ENCODE measurements at regions not wholly inside any gene's neighbourhood (a gene's known extent, or its start where the extent isn't known, plus 50 kb on each side); places are given as distances from the start of the nearest gene placed in this dataset.

GRCh38 chr10:56920601-56921261 is 559.7 kb upstream of the ZWINT start:
- DNase-seq (ENCODE audit: low read depth in 2 of 2), result no peak
- no peak for TF ChIP-seq CTCF (IDR thresholded peaks at IDR 0.05; ENCODE audit: low read depth, low read length)
- H3K4me3 ChIP-seq (replicated peaks in 1 of 2; ENCODE audit: low read depth in 2 of 2, low read length in 2 of 2), result no peak overlapping the region

DNA sequence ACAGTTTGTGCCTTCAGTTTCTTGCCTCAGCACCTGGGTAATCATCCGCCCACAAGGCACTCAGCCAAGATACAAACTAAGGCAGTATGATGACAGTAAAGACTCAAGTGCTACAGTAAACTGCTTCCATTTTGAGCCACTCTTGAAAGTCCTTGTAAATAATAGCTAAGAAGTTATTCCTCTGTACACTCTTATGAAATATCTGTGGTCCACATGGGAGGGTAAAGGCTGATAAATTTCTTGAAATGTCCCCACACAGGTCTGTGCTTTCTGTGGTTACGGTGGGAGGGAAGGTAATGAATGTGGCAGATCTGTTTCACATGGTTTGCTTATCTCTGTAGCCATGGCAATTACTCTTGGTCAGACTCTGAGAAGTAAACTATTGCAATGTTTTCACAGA is 551.0 kb upstream of the ZWINT start:
- TF ChIP-seq CTCF (IDR thresholded peaks at IDR 0.05; ENCODE audit: low read depth, low read length), result no peak
- no peak overlapping the region for H3K4me3 ChIP-seq (replicated peaks in 1 of 2; ENCODE audit: low read depth in 2 of 2, low read length in 2 of 2)
- no peak for DNase-seq (ENCODE audit: low read depth in 2 of 2)

DNA sequence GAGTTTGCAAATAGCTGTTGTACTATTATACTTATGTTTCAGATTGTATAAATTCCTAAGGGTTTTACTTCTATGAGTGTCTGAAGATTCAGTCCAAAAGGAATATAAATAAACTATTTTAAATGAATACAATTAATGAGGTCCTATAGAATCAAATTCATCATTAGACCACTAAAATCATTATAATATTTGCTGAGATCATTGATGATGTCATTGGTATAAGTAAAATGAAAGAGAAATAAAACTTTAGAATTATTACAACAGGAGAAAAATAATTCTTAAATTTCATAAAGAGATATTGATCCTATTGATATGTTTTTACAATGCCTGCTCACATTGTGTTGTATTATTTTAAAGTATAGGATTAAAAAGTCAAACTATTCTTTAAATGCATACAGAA is 544.0 kb upstream of the ZWINT start:
- H3K4me3 ChIP-seq (replicated peaks in 1 of 2; ENCODE audit: low read depth in 2 of 2, low read length in 2 of 2), result no peak overlapping the region
- no peak for TF ChIP-seq CTCF (IDR thresholded peaks at IDR 0.05; ENCODE audit: low read depth, low read length)
- no peak for DNase-seq (ENCODE audit: low read depth in 2 of 2)

DNA sequence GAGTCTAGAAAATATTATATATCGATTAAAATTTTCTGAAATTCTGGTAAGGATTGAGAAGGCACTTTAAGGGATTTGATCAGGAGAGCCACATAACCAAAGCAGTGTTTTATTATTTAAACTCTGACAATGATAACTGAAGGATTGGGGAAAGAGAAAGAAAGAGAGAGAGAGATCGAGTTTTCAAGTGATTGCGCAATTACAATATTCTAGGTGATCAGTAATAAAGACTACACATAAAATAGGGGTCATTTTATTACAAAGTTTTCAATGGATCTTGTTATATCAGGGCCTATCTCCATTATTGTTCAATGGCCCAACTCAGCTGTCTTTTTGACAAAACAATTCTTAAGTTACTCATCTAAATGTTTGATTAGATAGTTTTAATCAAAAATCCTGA is 541.5 kb upstream of the ZWINT start:
- H3K4me3 ChIP-seq (replicated peaks in 1 of 2; ENCODE audit: low read depth in 2 of 2, low read length in 2 of 2), result no peak overlapping the region
- no peak for DNase-seq (ENCODE audit: low read depth in 2 of 2)
- TF ChIP-seq CTCF (IDR thresholded peaks at IDR 0.05; ENCODE audit: low read depth, low read length), result no peak

GRCh38 chr10:56895306-56895705 is 534.2 kb upstream of the ZWINT start:
- H3K4me3 ChIP-seq (replicated peaks in 1 of 2; ENCODE audit: low read depth in 2 of 2, low read length in 2 of 2), result no peak overlapping the region
- no peak for DNase-seq (ENCODE audit: low read depth in 2 of 2)
- no peak for TF ChIP-seq CTCF (IDR thresholded peaks at IDR 0.05; ENCODE audit: low read depth, low read length)

- H3K4me3 ChIP-seq (replicated peaks in 1 of 2; ENCODE audit: low read depth in 2 of 2, low read length in 2 of 2), result no peak overlapping the region
- DNase-seq (ENCODE audit: low read depth in 2 of 2), result no peak
- no peak for TF ChIP-seq CTCF (IDR thresholded peaks at IDR 0.05; ENCODE audit: low read depth, low read length)
Measured at GRCh38 chr10:56881218-56881617, 520.2 kb upstream of the ZWINT start.

- H3K4me3 ChIP-seq (replicated peaks in 1 of 2; ENCODE audit: low read depth in 2 of 2, low read length in 2 of 2), result no peak overlapping the region
- no peak for DNase-seq (ENCODE audit: low read depth in 2 of 2)
- TF ChIP-seq CTCF (IDR thresholded peaks at IDR 0.05; ENCODE audit: low read depth, low read length), result no peak
Measured at GRCh38 chr10:56880606-56881005, 519.5 kb upstream of the ZWINT start.
